Thoracic aorta (tissue), 2 donors: ENCODE measurements at regions not wholly inside any gene's neighbourhood (a gene's known extent, or its start where the extent isn't known, plus 50 kb on each side); places are given as distances from the start of the nearest gene placed in this dataset.

ENCODE experiments used
- ATAC-seq: fragments of 150-250 bp; one replicate; pipeline ENCODE4 v1.8.0; 2017; ENCODE audit warnings: low read depth; ENCODE audit not compliant: insufficient number of reproducible peaks, low FRiP score
- DNase-seq: peaks from one replicate; pipeline ENCODE4 v3.0.0-alpha.2; 2020; ENCODE audit warnings: low spot score
- H3K27ac ChIP-seq, 2 donors: fragments of 200-600 bp; sonication (generic); 1 replicate in 1 of 2; 2 replicates in 1 of 2; pipeline ENCODE4 v1.5.1; 2016; ENCODE audit warnings: mild to moderate bottlenecking in 2 of 2, moderate library complexity in 2 of 2
- H3K27me3 ChIP-seq: fragments of 200-600 bp; sonication (generic); replicated peaks from 2 replicates; pipeline ENCODE4 v1.6.0; 2016; ENCODE audit warnings: mild to moderate bottlenecking; ENCODE audit not compliant: insufficient read depth
- H3K36me3 ChIP-seq: fragments of 200-600 bp; sonication (generic); one replicate; pipeline ENCODE4 v1.5.1; 2016
- H3K4me1 ChIP-seq, 2 donors: fragments of 200-600 bp; sonication (generic); 1 replicate in 1 of 2; 2 replicates in 1 of 2; pipeline versions ENCODE4 v1.5.1 to v1.6.0; 2016; ENCODE audit warnings: low read depth in 2 of 2, mild to moderate bottlenecking in 1 of 2; ENCODE audit not compliant: control insufficient read depth in 1 of 2
- H3K4me3 ChIP-seq: fragments of 200-600 bp; sonication (generic); 2 replicates; pipeline ENCODE4 v1.5.1; 2016; ENCODE audit warnings: mild to moderate bottlenecking
- H3K9me3 ChIP-seq: fragments of 200-600 bp; sonication (generic); 2 replicates; pipeline ENCODE4 v1.5.1; 2016
- CTCF ChIP-seq: fragments of 200-600 bp; sonication (generic); IDR thresholded peaks from one replicate; pipeline ENCODE4 v1.5.1; 2019; ENCODE audit warnings: antibody characterized with exemption

GRCh38 chr22:27310966-27311697, 490.4 kb downstream of the MN1 start:
- Histone ChIP-seq H3K4me3 (no peak overlapping the region), H3K9me3 (no peaks in the 10 kb centered on the region), H3K36me3 (no peaks in the 10 kb centered on the region), H3K27me3 (no peaks in the 10 kb centered on the region), H3K27ac (no peak overlapping the region), H3K4me1 (peaks cover 12 to 51% of the 10 kb centered on the region in 2 donors)
- TF ChIP-seq CTCF, result no peak
- ATAC-seq, result no peak
- no peak for DNase-seq

GRCh38 chr22:27311698-27312550, 489.6 kb downstream of the MN1 start:
- H3K4me3 ChIP-seq, result no peak overlapping the region
- H3K36me3 ChIP-seq, result no peaks in the 10 kb centered on the region
- ATAC-seq (no peak), DNase-seq (no peak)
- H3K27ac ChIP-seq, result no peak overlapping the region
- H3K4me1 ChIP-seq, result peaks cover 12 to 51% of the 10 kb centered on the region in 2 donors
- TF ChIP-seq CTCF, result no peak
- H3K9me3 ChIP-seq, result no peaks in the 10 kb centered on the region
- H3K27me3 ChIP-seq, result no peaks in the 10 kb centered on the region

- DNase-seq (no peak), ATAC-seq (no peak)
- Histone ChIP-seq H3K4me1 (peaks cover 12 to 51% of the 10 kb centered on the region in 2 donors), H3K27me3 (no peaks in the 10 kb centered on the region), H3K9me3 (no peaks in the 10 kb centered on the region), H3K36me3 (no peaks in the 10 kb centered on the region), H3K4me3 (no peak overlapping the region), H3K27ac (no peak overlapping the region)
- TF ChIP-seq CTCF, result no peak
These were observed 489.0 kb downstream of the MN1 start for GRCh38 chr22:27312565-27312964.

GRCh38 chr22:27312966-27313855, 488.3 kb downstream of the MN1 start:
- Histone ChIP-seq H3K36me3 (no peaks in the 10 kb centered on the region), H3K27me3 (no peaks in the 10 kb centered on the region), H3K4me3 (peak overlapping the region; percentile 41), H3K4me1 (peaks cover 12 to 53% of the 10 kb centered on the region in 2 donors), H3K27ac (peak overlapping the region; percentile 54 to 55), H3K9me3 (no peaks in the 10 kb centered on the region)
- ATAC-seq, result no peak
- TF ChIP-seq CTCF, result no peak
- DNase-seq, result no peak
